DND-41 (cell line): ENCODE measurements at regions not wholly inside any gene's neighbourhood (a gene's known extent, or its start where the extent isn't known, plus 50 kb on each side); places are given as distances from the start of the nearest gene placed in this dataset.

Experiments used
- ATAC-seq: fragments of 200-7000 bp; cut with Tn5 transposase; 3 replicates; pipeline ENCODE4 v1.9.1; 2021; ENCODE audit warnings: low read depth; ENCODE audit not compliant: insufficient read depth
- DNase-seq: peaks from one replicate; pipeline ENCODE4 v3.0.0-alpha.2; 2020
- H2AFZ ChIP-seq: 2 replicates; pipeline ENCODE4 v1.6.0; 2012; ENCODE audit warnings: low read depth, low read length
- H3K27ac ChIP-seq: 2 replicates; pipeline ENCODE4 v1.5.1; 2012; ENCODE audit warnings: low read length, inconsistent platforms
- H3K27me3 ChIP-seq: fragments of 200-600 bp; sonication (generic); 2 replicates; pipeline ENCODE4 v1.6.0; 2012; ENCODE audit warnings: low read length, mild to moderate bottlenecking, inconsistent platforms; ENCODE audit not compliant: insufficient read depth, poor library complexity
- H3K36me3 ChIP-seq: 2 replicates; pipeline ENCODE4 v1.5.1; 2012; ENCODE audit warnings: low read length, inconsistent platforms; ENCODE audit not compliant: insufficient read depth
- H3K4me1 ChIP-seq: 2 replicates; pipeline ENCODE4 v1.5.1; 2012; ENCODE audit warnings: mild to moderate bottlenecking, low read length; ENCODE audit not compliant: insufficient read depth
- H3K4me2 ChIP-seq: 2 replicates; pipeline ENCODE4 v1.6.0; 2012; ENCODE audit warnings: mild to moderate bottlenecking, moderate library complexity, low read length, inconsistent platforms; ENCODE audit not compliant: insufficient read depth
- H3K4me3 ChIP-seq, 2 experiments: fragments of 200-600 bp in 1 of 2; shearing (Covaris generic) in 1 of 2; 2 replicates each; pipeline ENCODE4 v1.5.1; 2012 to 2016; ENCODE audit warnings: inconsistent platforms in 2 of 2, low read length in 2 of 2, mild to moderate bottlenecking in 2 of 2, low read depth in 1 of 2, moderate library complexity in 1 of 2
- H3K79me2 ChIP-seq: 2 replicates; pipeline ENCODE4 v1.6.0; 2012; ENCODE audit warnings: low read length, inconsistent platforms; ENCODE audit not compliant: insufficient read depth
- H3K9ac ChIP-seq: 2 replicates; pipeline ENCODE4 v1.6.0; 2012; ENCODE audit warnings: low read depth, mild to moderate bottlenecking, inconsistent platforms, low read length, moderate library complexity
- H3K9me3 ChIP-seq: 2 replicates; pipeline ENCODE4 v1.5.1; 2012; ENCODE audit warnings: low read length, moderate library complexity, mild to moderate bottlenecking, inconsistent platforms; ENCODE audit not compliant: insufficient read depth, severe bottlenecking
- H4K20me1 ChIP-seq: 2 replicates; pipeline ENCODE4 v1.6.0; 2012; ENCODE audit warnings: low read length; ENCODE audit not compliant: insufficient read depth
- CTCF ChIP-seq: IDR thresholded peaks from 2 replicates; pipeline ENCODE4 v1.5.1; 2012; ENCODE audit warnings: borderline replicate concordance, low read length, moderate library complexity, mild to moderate bottlenecking; ENCODE audit not compliant: poor library complexity, severe bottlenecking; ENCODE audit errors: extremely low read depth
- EZH2 ChIP-seq: IDR thresholded peaks from 3 replicates; pipeline ENCODE4 v1.6.1; 2012; ENCODE audit warnings: borderline replicate concordance, low read depth, mild to moderate bottlenecking, moderate library complexity, low read length, inconsistent platforms; ENCODE audit not compliant: severe bottlenecking

GRCh38 chr10:111890046-111890445, 293.5 kb downstream of the GPAM start:
- no peak for TF ChIP-seq CTCF
- no peaks in the 10 kb centered on the region for H3K27me3 ChIP-seq
- no peaks in the 10 kb centered on the region for H3K36me3 ChIP-seq
- H3K27ac ChIP-seq, result no peak overlapping the region
- no peak for ATAC-seq
- no peaks in the 10 kb centered on the region for H4K20me1 ChIP-seq
- H3K4me2 ChIP-seq, result no peak overlapping the region
- no peaks in the 10 kb centered on the region for H3K79me2 ChIP-seq
- DNase-seq, result no peak
- H2AFZ ChIP-seq, result no peak overlapping the region
- H3K4me3 ChIP-seq, result no peak overlapping the region
- no peaks in the 10 kb centered on the region for H3K4me1 ChIP-seq
- H3K9me3 ChIP-seq, result no peaks in the 10 kb centered on the region
- H3K9ac ChIP-seq, result no peak overlapping the region

- Histone ChIP-seq H2AFZ (no peak overlapping the region), H3K79me2 (no peaks in the 10 kb centered on the region), H3K9me3 (no peaks in the 10 kb centered on the region), H3K4me2 (no peak overlapping the region), H3K9ac (no peak overlapping the region), H3K4me3 (no peak overlapping the region), H3K36me3 (no peaks in the 10 kb centered on the region), H3K27me3 (peaks cover 6% of the 10 kb centered on the region), H3K4me1 (no peaks in the 10 kb centered on the region), H3K27ac (no peak overlapping the region), H4K20me1 (no peaks in the 10 kb centered on the region)
- ATAC-seq (no peak), DNase-seq (no peak)
- TF ChIP-seq CTCF (no peak), EZH2 (no peak)
These were observed 267.6 kb downstream of the GPAM start for GRCh38 chr10:111916011-111916410.

- TF ChIP-seq EZH2 (no peak), CTCF (no peak)
- no peak overlapping the region for H3K4me2 ChIP-seq
- DNase-seq, result no peak
- H3K79me2 ChIP-seq, result no peaks in the 10 kb centered on the region
- H3K27me3 ChIP-seq, result no peaks in the 10 kb centered on the region
- H3K36me3 ChIP-seq, result no peaks in the 10 kb centered on the region
- H4K20me1 ChIP-seq, result no peaks in the 10 kb centered on the region
- no peaks in the 10 kb centered on the region for H3K4me1 ChIP-seq
- no peak overlapping the region for H2AFZ ChIP-seq
- H3K9me3 ChIP-seq, result no peaks in the 10 kb centered on the region
- ATAC-seq, result no peak
- no peak overlapping the region for H3K4me3 ChIP-seq
- no peak overlapping the region for H3K9ac ChIP-seq
- no peak overlapping the region for H3K27ac ChIP-seq
These were observed 261.7 kb downstream of the GPAM start for GRCh38 chr10:111921821-111922220.

- H3K27ac ChIP-seq, result no peak overlapping the region
- no peak for ATAC-seq
- H3K4me3 ChIP-seq, result no peak overlapping the region
- no peaks in the 10 kb centered on the region for H3K27me3 ChIP-seq
- DNase-seq, result no peak
- H3K36me3 ChIP-seq, result no peaks in the 10 kb centered on the region
- H3K4me2 ChIP-seq, result no peak overlapping the region
- H4K20me1 ChIP-seq, result no peaks in the 10 kb centered on the region
- no peaks in the 10 kb centered on the region for H3K79me2 ChIP-seq
- H3K9me3 ChIP-seq, result no peaks in the 10 kb centered on the region
- H3K9ac ChIP-seq, result no peak overlapping the region
- TF ChIP-seq EZH2 (no peak), CTCF (no peak)
- no peak overlapping the region for H2AFZ ChIP-seq
- no peaks in the 10 kb centered on the region for H3K4me1 ChIP-seq
These were observed 260.5 kb downstream of the GPAM start for GRCh38 chr10:111923032-111923431.
